GM12875 (cell line): ENCODE measurements at regions not wholly inside any gene's neighbourhood (a gene's known extent, or its start where the extent isn't known, plus 50 kb on each side); places are given as distances from the start of the nearest gene placed in this dataset.

ENCODE experiments used
- H3K4me3 ChIP-seq: one replicate; pipeline ENCODE4 v1.5.1; 2011; ENCODE audit warnings: low read depth, low read length, control low read depth
- CTCF ChIP-seq: IDR thresholded peaks from 2 replicates; pipeline ENCODE4 v1.5.1; 2011; ENCODE audit warnings: low read depth, mild to moderate bottlenecking, control low read depth, inconsistent platforms, low read length, moderate library complexity, borderline replicate concordance; ENCODE audit not compliant: insufficient read depth

GRCh38 chr21:18759267-18759666 is 355.7 kb upstream of the TMPRSS15 start:
- H3K4me3 ChIP-seq: no peak overlapping the region
- TF ChIP-seq CTCF: no peak

- no peak for TF ChIP-seq CTCF
- no peak overlapping the region for H3K4me3 ChIP-seq
Measured at GRCh38 chr21:18759751-18760161, 356.2 kb upstream of the TMPRSS15 start.

- no peak overlapping the region for H3K4me3 ChIP-seq
- TF ChIP-seq CTCF: no peak
Measured at GRCh38 chr21:18760247-18760646, 356.7 kb upstream of the TMPRSS15 start.

- H3K4me3 ChIP-seq: no peak overlapping the region
- no peak for TF ChIP-seq CTCF
Measured at GRCh38 chr21:18764720-18765119, 361.1 kb upstream of the TMPRSS15 start.

GRCh38 chr21:18769599-18769998 is 366.0 kb upstream of the TMPRSS15 start:
- H3K4me3 ChIP-seq: no peak overlapping the region
- TF ChIP-seq CTCF: no peak

GRCh38 chr21:18771845-18772380 is 368.3 kb upstream of the TMPRSS15 start:
- no peak for TF ChIP-seq CTCF
- no peak overlapping the region for H3K4me3 ChIP-seq

GRCh38 chr21:18772404-18772803 is 368.8 kb upstream of the TMPRSS15 start:
- TF ChIP-seq CTCF: no peak
- H3K4me3 ChIP-seq: no peak overlapping the region
